Keratinocyte (primary cell): ENCODE measurements at regions not wholly inside any gene's neighbourhood (a gene's known extent, or its start where the extent isn't known, plus 50 kb on each side); places are given as distances from the start of the nearest gene placed in this dataset.

ENCODE experiments used
- DNase-seq: peaks from one replicate; pipeline ENCODE4 v3.0.0-alpha.2; 2011; ENCODE audit warnings: low read depth, missing footprints, low spot score
- FAIRE-seq: peaks from 2 replicates; lab custom pipeline; 2011; peaks lifted over from hg19 to GRCh38; lab: Jason Lieb, UNC
- H2AFZ ChIP-seq: 2 replicates; pipeline ENCODE4 v1.6.0; 2012; ENCODE audit warnings: low read length, control low read depth, inconsistent platforms; ENCODE audit not compliant: control insufficient read depth
- H3K27ac ChIP-seq: 2 replicates; pipeline ENCODE4 v1.5.1; 2011; ENCODE audit warnings: low read length; ENCODE audit not compliant: control insufficient read depth, insufficient read depth
- H3K27me3 ChIP-seq: 3 replicates; pipeline ENCODE4 v1.6.0; 2011; ENCODE audit warnings: low read length; ENCODE audit not compliant: control insufficient read depth, insufficient read depth; ENCODE audit errors: extremely low read depth
- H3K36me3 ChIP-seq, 2 experiments: 2 replicates in 1 of 2; 3 replicates in 1 of 2; pipeline ENCODE4 v1.5.1; 2011; ENCODE audit warnings: low read length in 2 of 2, mild to moderate bottlenecking in 1 of 2; ENCODE audit not compliant: control insufficient read depth in 2 of 2, insufficient read depth in 2 of 2; ENCODE audit errors: extremely low read depth in 1 of 2
- H3K4me1 ChIP-seq: 3 replicates; pipeline ENCODE4 v1.5.1; 2011; ENCODE audit warnings: low read length; ENCODE audit not compliant: control insufficient read depth, insufficient read depth; ENCODE audit errors: extremely low read depth
- H3K4me2 ChIP-seq: 3 replicates; pipeline ENCODE4 v1.6.0; 2011; ENCODE audit warnings: low read depth, low read length; ENCODE audit not compliant: control insufficient read depth, insufficient read depth; ENCODE audit errors: extremely low read depth
- H3K4me3 ChIP-seq, 3 experiments: fragments of 200-600 bp in 1 of 3; sonication (generic) in 1 of 3; 2 replicates in 2 of 3; 3 replicates in 1 of 3; pipeline ENCODE4 v1.5.1; 2011 to 2016; ENCODE audit warnings: low read length in 3 of 3, mild to moderate bottlenecking in 3 of 3, control low read depth in 2 of 3, inconsistent platforms in 1 of 3, low read depth in 1 of 3, mixed read lengths in 1 of 3, mixed run types in 1 of 3, moderate library complexity in 1 of 3; ENCODE audit not compliant: control insufficient read depth in 2 of 3, insufficient read depth in 2 of 3; ENCODE audit errors: extremely low read depth in 1 of 3
- H3K79me2 ChIP-seq: 2 replicates; pipeline ENCODE4 v1.6.0; 2012; ENCODE audit warnings: low read length; ENCODE audit not compliant: control insufficient read depth, insufficient read depth
- H3K9ac ChIP-seq: 3 replicates; pipeline ENCODE4 v1.6.0; 2011; ENCODE audit warnings: low read length; ENCODE audit not compliant: control insufficient read depth, insufficient read depth; ENCODE audit errors: extremely low read depth
- H3K9me1 ChIP-seq: 3 replicates; pipeline ENCODE4 v1.6.0; 2011; ENCODE audit warnings: low read length; ENCODE audit not compliant: control insufficient read depth, insufficient read depth; ENCODE audit errors: extremely low read depth
- H3K9me3 ChIP-seq: 2 replicates; pipeline ENCODE4 v1.5.1; 2012; ENCODE audit warnings: low read depth, low read length; ENCODE audit not compliant: control insufficient read depth
- H4K20me1 ChIP-seq: 3 replicates; pipeline ENCODE4 v1.6.0; 2011; ENCODE audit warnings: low read length; ENCODE audit not compliant: control insufficient read depth, insufficient read depth; ENCODE audit errors: extremely low read depth
- EZH2 ChIP-seq: IDR thresholded peaks from one replicate; pipeline ENCODE4 v1.6.1; 2012; ENCODE audit warnings: inconsistent platforms, mild to moderate bottlenecking, low read length, moderate library complexity
- dilution Hi-C: fragments of 300-500 bp; cut with MboI; formaldehyde crosslinking; loops from one replicate; pipeline ENCODE4 v1.7.0; 2020; ENCODE audit warnings: low sequenced_read_pairs; ENCODE audit not compliant: extremely low pct_ligation_motif_present
- TF ChIP-seq, protein P1 (sequence below), 3 experiments: IDR thresholded peaks in 1 of 3; conservative IDR thresholded peaks in 1 of 3; optimal IDR thresholded peaks in 1 of 3; 2 replicates in 2 of 3; 3 replicates in 1 of 3; pipeline versions ENCODE3 to v1.5.1; 2011; ENCODE audit warnings: low read length in 3 of 3, mild to moderate bottlenecking in 3 of 3, moderate library complexity in 2 of 3, control low read depth in 1 of 3, inconsistent platforms in 1 of 3; ENCODE audit not compliant: insufficient read depth in 2 of 3; ENCODE audit errors: extremely low read depth in 1 of 3

DNA sequence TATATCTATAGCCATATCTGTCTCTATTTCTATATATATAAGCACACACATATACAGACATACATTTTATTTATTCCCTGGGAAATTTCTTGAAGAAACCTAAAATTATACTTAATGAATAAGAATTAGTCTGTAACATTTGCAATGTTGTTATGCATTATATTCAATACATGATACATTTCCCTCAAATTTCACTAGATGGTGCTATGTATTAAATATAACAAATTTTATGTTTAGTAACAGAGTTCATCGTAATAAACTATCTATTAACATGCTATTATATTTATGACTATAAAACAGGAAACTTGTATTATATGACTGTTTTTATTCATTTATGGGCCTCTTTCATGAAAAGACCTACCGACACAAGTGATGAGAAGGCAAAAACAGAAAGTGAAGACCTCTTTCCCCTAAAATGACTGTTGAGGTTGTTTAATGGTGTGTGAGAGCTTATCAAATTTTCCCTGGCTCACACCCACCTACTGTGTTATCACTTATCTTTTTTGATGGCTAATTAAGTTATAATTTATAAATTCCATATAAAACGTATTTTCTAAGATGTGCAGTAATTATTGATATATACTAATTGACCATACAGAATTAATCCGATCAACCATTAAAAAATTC is 881.9 kb downstream of the SLITRK6 start:
- dilution Hi-C loops: no loop called here
- no peak overlapping the region for H3K27ac ChIP-seq
- no peak for DNase-seq
- no peaks in the 10 kb centered on the region for H3K9me3 ChIP-seq
- H3K9ac ChIP-seq: no peak overlapping the region
- peak overlapping the region; percentile 16 for H2AFZ ChIP-seq
- H3K9me1 ChIP-seq: no peaks in the 10 kb centered on the region
- no peak overlapping the region for H3K4me2 ChIP-seq
- H4K20me1 ChIP-seq: no peaks in the 10 kb centered on the region
- no peaks in the 10 kb centered on the region for H3K27me3 ChIP-seq
- no peak for FAIRE-seq
- no peaks in the 10 kb centered on the region for H3K79me2 ChIP-seq
- H3K4me1 ChIP-seq: no peaks in the 10 kb centered on the region
- no peaks in the 10 kb centered on the region for H3K36me3 ChIP-seq
- no peak for TF ChIP-seq EZH2
- TF ChIP-seq, protein P1, sequence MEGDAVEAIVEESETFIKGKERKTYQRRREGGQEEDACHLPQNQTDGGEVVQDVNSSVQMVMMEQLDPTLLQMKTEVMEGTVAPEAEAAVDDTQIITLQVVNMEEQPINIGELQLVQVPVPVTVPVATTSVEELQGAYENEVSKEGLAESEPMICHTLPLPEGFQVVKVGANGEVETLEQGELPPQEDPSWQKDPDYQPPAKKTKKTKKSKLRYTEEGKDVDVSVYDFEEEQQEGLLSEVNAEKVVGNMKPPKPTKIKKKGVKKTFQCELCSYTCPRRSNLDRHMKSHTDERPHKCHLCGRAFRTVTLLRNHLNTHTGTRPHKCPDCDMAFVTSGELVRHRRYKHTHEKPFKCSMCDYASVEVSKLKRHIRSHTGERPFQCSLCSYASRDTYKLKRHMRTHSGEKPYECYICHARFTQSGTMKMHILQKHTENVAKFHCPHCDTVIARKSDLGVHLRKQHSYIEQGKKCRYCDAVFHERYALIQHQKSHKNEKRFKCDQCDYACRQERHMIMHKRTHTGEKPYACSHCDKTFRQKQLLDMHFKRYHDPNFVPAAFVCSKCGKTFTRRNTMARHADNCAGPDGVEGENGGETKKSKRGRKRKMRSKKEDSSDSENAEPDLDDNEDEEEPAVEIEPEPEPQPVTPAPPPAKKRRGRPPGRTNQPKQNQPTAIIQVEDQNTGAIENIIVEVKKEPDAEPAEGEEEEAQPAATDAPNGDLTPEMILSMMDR (optimal IDR thresholded peaks at IDR 0.05 in 1 of 3, IDR thresholded peaks at IDR 0.05 in 1 of 3, conservative IDR thresholded peaks at IDR 0.05 in 1 of 3; ENCODE audit: extremely low read depth in 1 of 3, insufficient read depth in 2 of 3, low read length in 3 of 3): peak in 1 of 3 experiments; percentile 10
- no peak overlapping the region for H3K4me3 ChIP-seq

DNA sequence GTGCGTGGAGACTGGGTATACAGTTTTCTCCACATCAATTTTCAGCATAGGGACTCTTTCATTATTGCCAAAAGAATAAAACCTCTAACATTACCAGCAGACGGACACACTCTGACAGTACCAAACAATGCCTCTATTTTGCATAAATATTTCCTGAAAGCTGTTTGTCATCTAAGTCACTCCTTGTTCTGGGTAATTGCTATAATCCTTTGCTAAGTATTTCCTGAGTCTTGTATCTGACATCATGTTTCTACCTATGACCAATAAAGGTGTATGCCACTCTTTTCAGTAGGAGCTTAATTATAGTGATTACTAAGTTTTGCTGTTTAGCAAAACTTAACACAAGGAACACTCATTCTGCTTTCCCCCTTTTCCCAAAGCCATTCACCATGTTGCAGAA is 886.5 kb downstream of the SLITRK6 start:
- peak; percentile 23 for FAIRE-seq
- no peak for DNase-seq
- dilution Hi-C loops: no loop called here

More for the DNA sequence above, 886.5 kb downstream of the SLITRK6 start:
- Histone ChIP-seq H4K20me1 (no peaks in the 10 kb centered on the region), H3K27ac (no peak overlapping the region), H3K4me3 (no peak overlapping the region), H3K9me3 (no peaks in the 10 kb centered on the region), H3K79me2 (no peaks in the 10 kb centered on the region), H3K9ac (no peak overlapping the region), H3K27me3 (no peaks in the 10 kb centered on the region), H2AFZ (no peak overlapping the region), H3K36me3 (no peaks in the 10 kb centered on the region), H3K4me1 (no peaks in the 10 kb centered on the region), H3K4me2 (no peak overlapping the region), H3K9me1 (no peaks in the 10 kb centered on the region)
- no peak for TF ChIP-seq EZH2
- TF ChIP-seq, protein P1 (optimal IDR thresholded peaks at IDR 0.05 in 1 of 3, IDR thresholded peaks at IDR 0.05 in 1 of 3, conservative IDR thresholded peaks at IDR 0.05 in 1 of 3; ENCODE audit: extremely low read depth in 1 of 3, insufficient read depth in 2 of 3, low read length in 3 of 3): no peak
